Body of pancreas (tissue), 4 donors: ENCODE measurements at regions not wholly inside any gene's neighbourhood (a gene's known extent, or its start where the extent isn't known, plus 50 kb on each side); places are given as distances from the start of the nearest gene placed in this dataset.

Experiments
- ATAC-seq: fragments of 150-250 bp; one replicate; pipeline ENCODE4 v1.9.1; 2016
- DNase-seq, 4 donors: peaks; one replicate each; pipeline ENCODE4 v3.0.0-alpha.2; 2019
- H3K27ac ChIP-seq, 4 donors: fragments of 200-600 bp; sonication (generic); 1 replicate in 3 of 4; 2 replicates in 1 of 4; pipeline versions ENCODE4 v1.5.1 to v1.6.1; 2016 to 2019; ENCODE audit warnings: mild to moderate bottlenecking in 1 of 4, mixed read lengths in 1 of 4, moderate library complexity in 1 of 4
- H3K27me3 ChIP-seq, 2 donors: fragments of 200-600 bp; sonication (generic); one replicate each; pipeline ENCODE4 v1.6.0; 2016; ENCODE audit warnings: mild to moderate bottlenecking in 1 of 2
- H3K36me3 ChIP-seq, 2 donors: fragments of 200-600 bp; sonication (generic); replicated peaks in 1 of 2; 2 replicates each; pipeline ENCODE4 v1.5.1; 2016; ENCODE audit warnings: low read depth in 2 of 2; ENCODE audit not compliant: insufficient read depth in 1 of 2
- H3K4me1 ChIP-seq: fragments of 200-600 bp; sonication (generic); one replicate; pipeline ENCODE4 v1.6.0; 2016
- H3K4me3 ChIP-seq, 2 donors: fragments of 200-600 bp; sonication (generic); 1 replicate in 1 of 2; 2 replicates in 1 of 2; pipeline ENCODE4 v1.5.1; 2016 to 2019
- H3K9me3 ChIP-seq, 3 donors: fragments of 200-600 bp; sonication (generic); 1 replicate in 2 of 3; 2 replicates in 1 of 3; pipeline ENCODE4 v1.5.1; 2016
- POLR2A ChIP-seq, 3 donors: fragments of 450-650 bp; IDR thresholded peaks; one replicate each; pipeline ENCODE4 v1.6.1; 2016; ENCODE audit warnings: antibody characterized with exemption in 3 of 3, mild to moderate bottlenecking in 2 of 3
- WGBS, 2 donors: methylation state at CpG; one replicate each; pipeline ENCODE4 v1.1.5; 2017; 5-methylcytosine and 5-hydroxymethylcytosine counted together
- intact Hi-C: fragments of 100-400 bp; cut with DNase I; formaldehyde crosslinking; loops from one replicate; pipeline ENCODE4 v1.15.1; 2023
- TF ChIP-seq, protein P1 (sequence below), 7 experiments: fragments of 450-650 bp in 4 of 7; fragments of 200-600 bp in 3 of 7; sonication (generic) in 3 of 7; IDR thresholded peaks; one replicate each; pipeline ENCODE4 v1.5.1; 2016 to 2019; ENCODE audit warnings: antibody characterized with exemption in 7 of 7

DNA sequence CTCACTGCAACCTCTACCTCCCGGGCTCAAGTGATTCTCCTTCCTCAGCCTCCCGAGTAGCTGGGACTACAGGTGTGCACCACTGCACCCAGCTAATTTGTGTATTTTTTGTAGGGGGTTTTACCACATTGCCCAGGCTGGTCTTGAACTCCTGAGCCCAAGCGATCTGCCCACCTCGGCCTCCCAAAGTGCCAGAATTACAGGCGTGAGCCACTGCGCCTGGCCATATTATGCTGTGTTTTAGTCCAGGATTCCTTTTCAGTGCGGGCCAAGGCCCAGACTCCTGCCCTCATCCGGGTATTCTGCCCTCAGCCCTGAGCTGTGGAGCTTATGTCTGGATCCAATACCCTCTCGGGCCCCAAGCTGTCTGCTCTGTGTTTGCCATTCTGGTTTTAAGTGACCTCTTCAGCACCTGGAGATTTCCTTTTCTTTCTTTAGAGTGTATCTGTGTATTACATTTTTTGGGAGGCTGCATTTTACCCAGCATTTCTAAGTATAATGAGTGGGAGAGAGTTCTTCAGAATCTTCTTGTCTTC, 114.9 kb downstream of the BUB3 start:
- no peaks in the 10 kb centered on the region for H3K4me1 ChIP-seq
- H3K27me3 ChIP-seq, result no peaks in the 10 kb centered on the region
- no peak overlapping the region for H3K27ac ChIP-seq
- no peaks in the 10 kb centered on the region for H3K9me3 ChIP-seq
- DNase-seq (no peak), ATAC-seq (no peak)
- H3K36me3 ChIP-seq, result no peaks in the 10 kb centered on the region
- TF ChIP-seq, protein P1, sequence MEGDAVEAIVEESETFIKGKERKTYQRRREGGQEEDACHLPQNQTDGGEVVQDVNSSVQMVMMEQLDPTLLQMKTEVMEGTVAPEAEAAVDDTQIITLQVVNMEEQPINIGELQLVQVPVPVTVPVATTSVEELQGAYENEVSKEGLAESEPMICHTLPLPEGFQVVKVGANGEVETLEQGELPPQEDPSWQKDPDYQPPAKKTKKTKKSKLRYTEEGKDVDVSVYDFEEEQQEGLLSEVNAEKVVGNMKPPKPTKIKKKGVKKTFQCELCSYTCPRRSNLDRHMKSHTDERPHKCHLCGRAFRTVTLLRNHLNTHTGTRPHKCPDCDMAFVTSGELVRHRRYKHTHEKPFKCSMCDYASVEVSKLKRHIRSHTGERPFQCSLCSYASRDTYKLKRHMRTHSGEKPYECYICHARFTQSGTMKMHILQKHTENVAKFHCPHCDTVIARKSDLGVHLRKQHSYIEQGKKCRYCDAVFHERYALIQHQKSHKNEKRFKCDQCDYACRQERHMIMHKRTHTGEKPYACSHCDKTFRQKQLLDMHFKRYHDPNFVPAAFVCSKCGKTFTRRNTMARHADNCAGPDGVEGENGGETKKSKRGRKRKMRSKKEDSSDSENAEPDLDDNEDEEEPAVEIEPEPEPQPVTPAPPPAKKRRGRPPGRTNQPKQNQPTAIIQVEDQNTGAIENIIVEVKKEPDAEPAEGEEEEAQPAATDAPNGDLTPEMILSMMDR (IDR thresholded peaks at IDR 0.05), result no peak
- TF ChIP-seq POLR2A (IDR thresholded peaks at IDR 0.05), result no peak
- intact Hi-C loops, result no loop called here
- WGBS, 2 donors, result 80 to 85% methylated on average over 9 of the region's 9 CpGs
- H3K4me3 ChIP-seq, result no peak overlapping the region

DNA sequence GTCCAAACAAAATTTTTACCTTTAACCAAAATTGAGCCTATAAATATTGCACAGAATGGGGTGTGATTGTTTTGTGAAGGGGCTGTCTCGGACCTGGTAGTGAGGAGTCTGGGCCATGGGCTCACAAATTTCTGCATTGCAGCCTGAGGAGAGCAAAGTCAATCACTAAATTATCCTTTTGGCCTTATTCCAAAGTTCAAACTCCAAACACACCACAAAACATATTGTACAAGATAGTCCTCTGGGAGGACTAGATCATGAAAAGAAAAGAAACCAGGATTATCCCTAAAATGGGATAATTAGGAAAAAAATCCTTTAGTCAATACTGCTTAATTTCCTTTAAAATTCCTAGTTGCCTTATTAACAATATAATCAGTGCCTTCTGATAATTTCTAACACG, 115.5 kb downstream of the BUB3 start:
- TF ChIP-seq, protein P1 (IDR thresholded peaks at IDR 0.05), result no peak
- no peak for TF ChIP-seq POLR2A (IDR thresholded peaks at IDR 0.05)
- WGBS, 2 donors, result 40 to 57% methylated on average over 2 of the region's 2 CpGs
- ATAC-seq (no peak), DNase-seq (no peak)
- no peaks in the 10 kb centered on the region for H3K27me3 ChIP-seq
- H3K4me1 ChIP-seq, result peaks cover under 1% of the 10 kb centered on the region
- no peak overlapping the region for H3K27ac ChIP-seq
- intact Hi-C loops, result no loop called here
- H3K36me3 ChIP-seq, result no peaks in the 10 kb centered on the region
- H3K9me3 ChIP-seq, result no peaks in the 10 kb centered on the region
- H3K4me3 ChIP-seq, result no peak overlapping the region

DNA sequence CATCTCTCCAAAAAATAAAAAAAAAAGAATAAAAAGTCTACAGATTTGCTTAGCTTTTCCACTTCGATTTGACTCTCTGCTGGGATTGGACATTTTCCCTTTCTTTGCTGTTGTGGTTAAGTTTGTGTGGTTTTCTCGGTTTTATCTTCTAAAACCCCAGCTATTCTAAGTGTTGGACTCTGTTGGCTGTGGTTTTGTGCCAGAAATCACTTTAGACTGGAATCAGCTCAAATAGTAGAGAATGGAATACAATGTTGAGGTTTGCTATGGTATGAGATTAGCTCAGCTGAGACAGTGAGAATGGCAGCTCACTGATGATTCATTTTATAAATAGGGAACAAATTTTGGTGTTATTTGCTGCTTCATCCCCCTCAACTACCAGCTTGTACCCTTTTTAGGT, 116.0 kb downstream of the BUB3 start:
- TF ChIP-seq, protein P1 (IDR thresholded peaks at IDR 0.05), result no peak
- TF ChIP-seq POLR2A (IDR thresholded peaks at IDR 0.05), result no peak
- DNase-seq, result no peak
- Histone ChIP-seq H3K27me3 (no peaks in the 10 kb centered on the region), H3K4me1 (peaks cover 6% of the 10 kb centered on the region), H3K4me3 (no peak overlapping the region), H3K9me3 (no peaks in the 10 kb centered on the region), H3K27ac (no peak overlapping the region), H3K36me3 (no peaks in the 10 kb centered on the region)
- intact Hi-C loops, result no loop called here
- 75 to 87% methylated on average over 2 of the region's 2 CpGs for whole genome bisulfite sequencing, 2 donors
- ATAC-seq, result no peak

DNA sequence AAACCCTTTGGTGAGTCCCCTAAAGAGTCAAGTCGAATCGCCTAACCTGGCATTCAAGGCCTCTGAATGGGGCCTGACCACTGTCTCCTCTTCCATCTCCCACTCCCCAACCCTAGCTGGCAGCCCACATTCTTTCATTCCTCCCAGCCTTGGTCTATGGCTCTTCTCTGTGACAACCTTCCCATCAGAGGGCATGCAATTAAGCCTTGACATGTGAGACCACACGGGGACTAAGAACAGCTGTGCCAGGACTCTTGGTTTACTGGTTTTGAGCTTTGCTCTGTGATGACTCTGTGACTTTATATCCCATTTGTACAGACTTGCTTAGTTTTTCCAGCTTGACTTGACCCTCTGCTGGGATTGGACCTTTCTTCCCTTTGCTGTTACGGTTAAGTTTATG, 116.6 kb downstream of the BUB3 start:
- intact Hi-C loops, result no loop called here
- DNase-seq, result no peak
- Histone ChIP-seq H3K4me1 (peaks cover 8% of the 10 kb centered on the region), H3K27ac (no peak overlapping the region), H3K4me3 (no peak overlapping the region), H3K9me3 (no peaks in the 10 kb centered on the region), H3K27me3 (no peaks in the 10 kb centered on the region), H3K36me3 (no peaks in the 10 kb centered on the region)
- no peak for ATAC-seq
- no peak for TF ChIP-seq POLR2A (IDR thresholded peaks at IDR 0.05)
- TF ChIP-seq, protein P1 (IDR thresholded peaks at IDR 0.05), result no peak
- 94 to 98% methylated on average over 4 of the region's 4 CpGs for WGBS, 2 donors

DNA sequence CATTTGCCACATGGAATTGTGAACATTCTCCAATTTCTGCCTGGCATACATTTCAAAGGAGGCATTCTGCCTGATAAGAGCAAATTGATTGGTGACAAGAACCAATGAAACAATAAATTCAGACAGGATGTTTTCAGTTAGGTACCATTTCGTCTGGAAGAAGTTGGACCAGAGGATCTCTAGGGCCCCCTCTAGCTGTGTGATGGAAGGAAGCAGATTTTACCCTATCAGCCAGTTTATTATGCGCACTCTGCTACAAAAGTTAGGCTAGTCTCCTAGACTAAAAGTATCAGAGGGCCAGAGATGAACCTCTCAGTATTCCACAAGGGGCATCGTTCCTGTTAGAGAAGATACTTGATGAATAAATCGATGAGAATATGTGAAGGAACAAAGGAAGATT, 118.0 kb downstream of the BUB3 start:
- WGBS, 2 donors, result 76 to 85% methylated on average over 4 of the region's 4 CpGs

More for the DNA sequence above, 118.0 kb downstream of the BUB3 start:
- intact Hi-C loops, result no loop called here
- H3K27ac ChIP-seq, result no peak overlapping the region
- no peak for DNase-seq
- H3K27me3 ChIP-seq, result no peaks in the 10 kb centered on the region
- TF ChIP-seq POLR2A (IDR thresholded peaks at IDR 0.05), result no peak
- TF ChIP-seq, protein P1 (IDR thresholded peaks at IDR 0.05), result no peak
- no peaks in the 10 kb centered on the region for H3K9me3 ChIP-seq
- H3K4me1 ChIP-seq, result peaks cover 8% of the 10 kb centered on the region
- ATAC-seq, result no peak
- no peaks in the 10 kb centered on the region for H3K36me3 ChIP-seq
- no peak overlapping the region for H3K4me3 ChIP-seq
